ENCODE measurements at regions not wholly inside any gene's neighbourhood (a gene's known extent, or its start where the extent isn't known, plus 50 kb on each side); places are given as distances from the start of the nearest gene placed in this dataset.
"Not testable (repeated sequence)": the region's sequence is repeated elsewhere in the genome, so short reads cannot be mapped to it uniquely, and the experiment has no call there.

DNA sequence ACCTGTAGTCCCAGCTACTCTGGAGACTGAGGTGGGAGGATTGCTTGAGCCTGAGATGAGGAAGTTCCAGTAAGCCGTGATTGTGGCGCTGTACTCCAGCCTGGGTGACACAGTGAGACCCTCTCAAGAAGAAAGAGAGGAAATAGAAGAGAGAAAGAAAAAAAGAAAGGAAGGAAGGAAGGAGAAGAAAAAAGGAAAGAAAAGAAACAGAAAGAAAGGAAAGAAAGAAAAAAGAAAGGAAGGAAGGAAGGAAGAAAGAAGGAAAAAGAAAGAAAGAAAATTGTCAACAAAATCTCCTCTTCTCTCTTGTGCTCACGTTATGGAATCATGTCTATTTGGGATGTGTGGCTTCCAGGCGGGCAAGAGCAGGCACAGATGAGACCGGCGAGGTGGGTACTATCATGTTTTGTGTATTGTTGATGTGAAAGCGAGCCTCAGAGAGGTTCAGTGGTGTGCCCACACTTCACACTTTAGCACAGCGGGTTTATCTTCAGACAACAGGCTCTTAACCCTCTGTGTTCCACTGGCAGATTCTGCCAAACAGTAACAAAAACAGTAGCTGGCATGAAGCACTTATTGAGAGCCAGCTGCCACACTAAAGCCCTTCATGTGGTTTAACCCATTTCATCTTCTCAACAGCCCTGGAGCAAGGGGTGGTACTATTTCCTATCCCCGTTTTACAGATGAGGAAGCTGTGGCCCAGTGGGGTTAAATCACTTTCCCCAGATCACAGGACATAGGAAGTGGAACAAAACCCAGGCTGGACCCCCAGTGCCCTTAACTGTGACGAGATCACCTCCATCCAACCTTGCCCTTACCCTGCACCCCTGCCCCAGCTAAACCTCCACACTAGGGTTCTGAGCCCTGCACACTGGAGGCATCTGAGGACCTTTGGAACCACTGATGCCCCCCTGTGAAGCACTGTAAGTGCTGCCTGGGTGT is 94.7 kb upstream of the TARDBP start:
- no peak for DNase-seq
- no peak overlapping the region for H3K27ac ChIP-seq
- H3K4me3 ChIP-seq (ENCODE audit: low read depth, low read length) = no peak overlapping the region
- H3K9me3 ChIP-seq (ENCODE audit: severe bottlenecking) = no peaks in the 10 kb centered on the region
- no peaks in the 10 kb centered on the region for H3K36me3 ChIP-seq
- TF ChIP-seq CTCF (IDR thresholded peaks at IDR 0.05; ENCODE audit: low read depth, low read length) = no peak
- no peaks in the 10 kb centered on the region for H3K27me3 ChIP-seq (ENCODE audit: insufficient read depth, low read depth, severe bottlenecking)

DNA sequence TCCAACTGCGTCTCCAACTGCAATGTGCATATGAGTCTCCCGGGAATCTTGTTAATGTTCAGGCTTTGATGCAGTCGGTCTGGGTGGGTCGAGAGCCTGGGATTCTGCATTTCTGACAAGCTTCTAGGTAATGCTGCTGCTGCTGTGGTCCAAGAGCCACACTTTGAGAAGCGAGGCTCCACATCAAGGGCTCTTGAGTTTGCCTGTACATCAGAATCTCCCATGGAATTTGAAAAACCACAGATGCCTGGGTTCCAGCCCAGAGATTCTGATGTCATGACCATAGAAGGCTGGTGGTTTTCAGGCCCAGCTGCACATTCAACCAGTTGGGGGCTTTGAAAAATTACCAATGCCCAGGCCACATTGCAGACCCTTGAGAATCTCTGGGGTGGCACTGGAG is 93.9 kb upstream of the TARDBP start:
- TF ChIP-seq CTCF (IDR thresholded peaks at IDR 0.05; ENCODE audit: low read depth, low read length) = no peak
- no peak overlapping the region for H3K27ac ChIP-seq
- no peaks in the 10 kb centered on the region for H3K36me3 ChIP-seq
- H3K4me3 ChIP-seq (ENCODE audit: low read depth, low read length) = no peak overlapping the region
- no peaks in the 10 kb centered on the region for H3K27me3 ChIP-seq (ENCODE audit: insufficient read depth, low read depth, severe bottlenecking)
- DNase-seq = no peak
- H3K9me3 ChIP-seq (ENCODE audit: severe bottlenecking) = no peaks in the 10 kb centered on the region

- no peak overlapping the region for H3K27ac ChIP-seq
- TF ChIP-seq CTCF (IDR thresholded peaks at IDR 0.05; ENCODE audit: low read depth, low read length) = no peak
- H3K4me3 ChIP-seq (ENCODE audit: low read depth, low read length) = no peak overlapping the region
- H3K9me3 ChIP-seq (ENCODE audit: severe bottlenecking) = no peaks in the 10 kb centered on the region
- no peak for DNase-seq
- no peaks in the 10 kb centered on the region for H3K36me3 ChIP-seq
- no peaks in the 10 kb centered on the region for H3K27me3 ChIP-seq (ENCODE audit: insufficient read depth, low read depth, severe bottlenecking)
Measured at GRCh38 chr1:10920063-10920626, 92.3 kb upstream of the TARDBP start.

DNA sequence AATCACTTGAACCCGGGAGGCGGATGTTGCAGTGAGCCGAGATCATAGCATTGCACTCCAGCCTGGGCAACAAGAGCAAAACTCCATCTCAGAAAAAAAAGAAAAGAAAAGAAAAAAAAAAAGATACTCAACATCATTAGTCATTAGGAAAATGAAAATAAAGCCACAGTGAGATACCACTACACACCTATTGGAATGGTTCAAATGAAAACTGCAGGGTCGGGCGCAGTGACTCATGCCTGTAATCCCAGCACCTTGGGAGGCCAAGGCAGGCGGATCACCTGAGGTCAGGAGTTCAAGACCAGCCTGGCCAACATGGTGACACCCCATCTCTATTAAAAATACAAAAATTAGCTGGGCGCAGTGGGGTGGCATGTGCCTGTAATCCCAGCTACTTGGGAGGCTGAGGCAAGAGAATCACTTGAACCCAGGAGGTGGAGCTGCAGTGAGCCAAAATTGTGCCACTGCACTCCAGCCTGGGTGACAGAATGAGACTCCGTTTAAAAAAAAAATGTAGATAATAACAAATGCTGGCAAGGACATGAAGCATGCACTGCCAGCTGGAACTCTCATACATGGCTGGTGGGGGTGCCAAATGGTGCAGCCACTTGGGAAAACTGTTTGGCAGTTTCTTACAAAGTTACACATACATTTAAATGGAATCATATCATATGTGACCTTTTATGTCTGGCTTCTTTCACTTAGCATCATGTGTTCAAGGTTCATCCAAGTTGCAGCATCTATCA is 90.0 kb upstream of the TARDBP start:
- H3K4me3 ChIP-seq (ENCODE audit: low read depth, low read length); DNase-seq; H3K27me3 ChIP-seq (ENCODE audit: insufficient read depth, low read depth, severe bottlenecking); H3K27ac ChIP-seq; H3K36me3 ChIP-seq; H3K9me3 ChIP-seq (ENCODE audit: severe bottlenecking): not testable (repeated sequence)

- no peak for DNase-seq
- no peaks in the 10 kb centered on the region for H3K27me3 ChIP-seq (ENCODE audit: insufficient read depth, low read depth, severe bottlenecking)
Measured at GRCh38 chr1:10924030-10924429, 88.4 kb upstream of the TARDBP start.

More at GRCh38 chr1:10924030-10924429, 88.4 kb upstream of the TARDBP start:
- Histone ChIP-seq H3K36me3 (no peaks in the 10 kb centered on the region), H3K4me3 (ENCODE audit: low read depth, low read length) (no peak overlapping the region), H3K9me3 (ENCODE audit: severe bottlenecking) (peaks cover 7% of the 10 kb centered on the region), H3K27ac (no peak overlapping the region)
- no peak for TF ChIP-seq CTCF (IDR thresholded peaks at IDR 0.05; ENCODE audit: low read depth, low read length)

Measured in WERI-Rb-1 (cell line).